AG09319 (cell line): ENCODE measurements at regions not wholly inside any gene's neighbourhood (a gene's known extent, or its start where the extent isn't known, plus 50 kb on each side); places are given as distances from the start of the nearest gene placed in this dataset.

Experiments
- DNase-seq: peaks from one replicate; pipeline ENCODE4 v3.0.0-alpha.2; 2010; ENCODE audit warnings: low read depth; ENCODE audit errors: extremely low read depth
- CTCF ChIP-seq: IDR thresholded peaks from 2 replicates; pipeline ENCODE4 v1.5.1; 2011; ENCODE audit warnings: low read depth, mild to moderate bottlenecking, inconsistent platforms, low read length, moderate library complexity

- no peak for TF ChIP-seq CTCF
Observed at GRCh38 chr2:217026569-217026968, 166.7 kb upstream of the TNP1 start.

DNA sequence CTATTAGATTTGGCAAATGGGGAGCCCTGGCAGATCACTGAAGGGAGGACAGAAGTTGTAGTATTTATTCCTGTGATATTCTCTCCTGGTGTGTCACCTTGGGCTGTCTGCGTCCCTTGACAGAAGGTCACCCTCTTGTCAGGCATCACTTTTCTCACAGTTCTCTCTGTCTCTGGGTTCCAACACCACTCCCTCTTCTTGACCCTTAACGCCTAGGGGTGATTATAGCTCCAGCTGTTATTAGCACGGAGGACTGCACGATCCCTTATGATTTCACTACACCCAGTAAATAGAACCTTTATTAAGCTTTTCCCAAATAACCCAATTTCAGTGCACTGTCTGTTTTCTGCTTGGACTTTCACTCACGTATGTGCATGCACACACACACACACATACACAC lies 166.3 kb upstream of the TNP1 start:
- DNase-seq = no peak
- TF ChIP-seq CTCF = no peak

More at GRCh38 chr2:217026569-217026968, 166.7 kb upstream of the TNP1 start:
- no peak for DNase-seq

DNA sequence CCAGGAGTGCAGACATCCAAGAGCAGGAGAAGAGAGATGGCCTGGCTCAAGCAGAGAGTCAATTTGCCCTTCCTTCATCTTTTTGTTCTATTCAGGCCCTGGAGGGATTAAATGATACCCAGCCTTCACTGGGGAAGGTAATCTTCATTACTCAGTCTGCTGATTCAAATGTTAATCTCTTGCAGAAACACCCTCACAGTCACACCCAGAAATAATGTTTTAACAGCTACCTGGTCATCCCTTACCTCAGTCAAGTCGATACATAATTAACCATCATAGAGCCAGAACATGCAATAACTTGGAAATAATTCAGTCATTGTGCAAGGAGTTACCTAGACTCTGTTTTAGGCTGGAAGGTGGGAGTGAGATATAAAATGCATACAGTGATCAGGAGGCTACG lies 163.7 kb upstream of the TNP1 start:
- no peak for DNase-seq
- no peak for TF ChIP-seq CTCF

DNA sequence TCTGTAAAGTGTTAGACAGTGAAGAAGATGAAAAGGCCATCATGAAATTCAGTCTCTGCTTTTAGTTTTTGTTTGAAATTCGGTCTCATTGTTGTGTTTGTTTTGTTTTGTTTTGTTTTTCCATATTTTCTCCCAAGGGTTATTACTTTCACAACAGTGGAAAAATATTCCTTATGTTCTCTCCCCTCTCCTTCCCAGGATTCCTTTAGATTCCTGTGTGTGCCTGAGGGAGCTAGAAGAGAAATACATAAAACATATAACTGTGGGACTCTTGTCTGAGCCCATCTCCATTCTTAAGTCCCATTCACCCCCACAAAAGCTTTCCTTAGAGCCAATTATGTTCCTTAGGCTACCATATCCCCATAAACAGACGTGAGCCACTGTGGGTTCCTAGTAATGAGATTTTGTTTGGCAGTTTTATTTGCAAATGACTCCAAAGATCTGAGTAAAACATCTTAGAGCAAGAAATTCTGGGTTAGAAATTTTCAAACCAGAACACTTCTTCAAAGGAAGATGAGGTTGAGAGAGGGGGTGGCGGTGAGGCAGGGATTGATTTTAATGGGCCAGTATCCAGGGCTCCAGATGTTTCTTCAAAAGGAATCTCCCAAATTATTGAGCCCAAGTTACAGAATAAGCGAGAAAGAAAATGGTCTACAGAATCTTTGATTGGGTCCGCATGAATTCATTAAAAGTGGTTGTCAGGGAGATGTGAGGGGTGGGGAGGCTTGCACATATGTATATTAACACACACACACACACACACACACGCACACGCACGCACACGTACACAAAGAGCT lies 157.8 kb upstream of the TNP1 start:
- DNase-seq = no peak
- TF ChIP-seq CTCF = no peak

DNA sequence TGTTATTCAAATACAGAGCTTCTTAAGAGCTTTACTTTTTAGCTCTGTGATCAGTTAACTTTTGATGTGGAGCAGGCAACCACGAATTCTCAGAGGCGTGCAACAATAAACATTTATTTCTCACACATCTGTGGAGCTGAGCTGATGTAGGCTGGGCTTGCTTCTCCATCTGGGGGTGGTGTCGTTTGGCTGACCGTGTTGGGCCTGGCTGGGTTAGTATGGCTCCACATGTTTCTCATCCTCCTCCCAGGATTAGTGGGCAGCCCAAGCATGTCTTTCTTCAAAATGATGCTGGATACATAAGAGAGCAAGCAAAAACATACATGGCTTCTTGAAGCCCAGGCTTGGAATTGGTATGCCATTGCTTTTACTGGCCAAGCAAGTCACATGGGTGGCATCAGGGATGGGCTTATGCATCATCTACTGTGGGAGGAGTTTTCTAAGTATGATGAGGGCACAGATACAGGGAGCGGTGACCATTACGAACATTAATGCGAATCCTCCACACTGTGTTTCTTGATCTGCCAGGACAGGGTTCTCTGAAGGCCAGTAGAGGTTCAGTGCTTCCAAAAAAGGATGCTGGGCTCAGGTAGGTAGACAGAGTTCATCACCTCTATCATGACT lies 157.0 kb upstream of the TNP1 start:
- no peak for DNase-seq
- no peak for TF ChIP-seq CTCF

DNA sequence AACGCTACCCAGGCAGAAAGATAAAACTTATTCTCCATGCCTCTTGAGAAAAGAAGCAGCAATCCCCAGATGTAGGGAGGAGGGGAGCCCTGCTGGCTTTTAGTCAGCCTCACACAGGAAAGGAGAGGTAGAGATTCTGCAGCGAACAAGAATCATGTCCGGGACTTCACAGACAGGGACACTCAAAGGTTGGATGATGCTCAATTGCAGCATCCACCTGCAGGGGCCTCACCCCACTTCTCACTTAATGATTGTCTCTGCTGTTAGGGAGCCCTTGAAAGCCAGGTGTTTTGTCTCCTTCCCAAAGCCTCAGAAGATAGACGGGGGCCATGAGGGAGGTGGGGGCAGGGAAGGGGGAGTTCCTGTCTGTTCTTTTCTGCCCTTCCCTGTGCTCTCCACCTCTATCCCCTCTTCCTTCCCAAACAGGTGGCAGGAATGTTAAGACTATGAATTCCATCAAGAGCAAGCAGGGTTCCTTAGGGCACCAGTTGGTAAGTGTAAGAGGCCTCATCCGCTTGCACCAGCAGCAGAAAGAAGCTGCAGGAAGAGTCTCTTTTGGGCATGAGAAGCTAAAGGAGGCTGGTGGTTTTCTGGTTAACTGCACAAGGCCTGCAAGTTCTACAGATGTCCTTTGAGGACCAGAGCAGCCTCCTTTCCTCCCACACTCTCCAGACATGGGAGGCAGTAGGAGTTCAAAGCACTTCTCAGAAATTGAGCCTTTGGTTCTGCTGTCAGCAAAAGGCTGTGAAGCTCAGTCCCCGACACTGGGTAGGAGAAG lies 154.7 kb upstream of the TNP1 start:
- TF ChIP-seq CTCF = no peak
- no peak for DNase-seq

DNA sequence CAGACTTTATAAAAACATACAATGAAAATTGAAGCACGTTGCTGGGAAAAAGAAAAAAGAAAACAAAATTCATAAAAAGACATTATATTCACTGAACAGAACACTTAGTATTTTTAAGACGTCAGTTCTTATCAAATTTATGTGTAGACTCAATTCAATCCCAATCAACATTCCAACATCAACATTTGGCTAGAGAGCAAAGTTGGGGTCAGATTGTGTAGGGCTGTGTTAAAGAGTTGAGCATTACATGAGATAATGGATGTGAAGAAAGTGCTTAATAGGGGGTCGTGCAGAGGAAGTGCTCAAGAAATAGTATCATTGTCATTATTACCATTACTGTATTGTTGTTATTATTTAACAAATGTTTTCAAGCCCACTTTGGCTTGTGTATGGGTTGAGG lies 154.1 kb upstream of the TNP1 start:
- TF ChIP-seq CTCF = no peak
- DNase-seq = no peak
